ENCODE measurements at regions not wholly inside any gene's neighbourhood (a gene's known extent, or its start where the extent isn't known, plus 50 kb on each side); places are given as distances from the start of the nearest gene placed in this dataset.
"Not testable (repeated sequence)": the region's sequence is repeated elsewhere in the genome, so short reads cannot be mapped to it uniquely, and the experiment has no call there.

DNA sequence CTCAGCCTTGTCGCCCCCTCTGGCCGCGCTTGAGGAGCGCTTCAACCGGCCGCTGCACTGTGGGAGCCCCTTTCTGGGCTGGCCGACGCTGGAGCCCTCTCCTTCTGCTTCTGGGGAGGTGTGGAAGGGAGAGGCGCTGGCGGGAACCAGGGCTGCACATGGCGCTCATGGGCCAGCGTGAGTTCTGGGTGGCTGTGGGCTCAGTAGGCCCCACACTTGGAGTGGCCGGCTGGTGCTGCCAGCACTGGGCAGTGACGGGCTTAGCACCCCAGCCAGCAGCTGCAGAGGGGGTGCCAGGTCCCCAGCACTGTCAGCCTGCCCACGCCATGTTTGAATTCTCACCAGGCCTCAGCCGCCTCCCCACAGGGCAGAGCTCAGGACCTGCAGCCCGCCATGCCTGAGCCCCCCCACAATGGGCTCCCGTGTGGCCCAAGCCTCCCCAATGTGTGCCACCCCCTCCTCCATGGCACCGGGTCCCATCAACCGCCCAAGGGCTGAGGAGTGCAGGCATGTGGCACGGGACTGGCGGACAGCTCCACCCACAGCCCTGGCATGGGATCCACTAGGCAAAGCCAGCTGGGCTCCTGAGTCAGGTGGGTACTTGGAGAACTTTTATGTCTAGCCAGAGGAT, 615.2 kb downstream of the TRIML1 start:
- DNase-seq = no peak

DNA sequence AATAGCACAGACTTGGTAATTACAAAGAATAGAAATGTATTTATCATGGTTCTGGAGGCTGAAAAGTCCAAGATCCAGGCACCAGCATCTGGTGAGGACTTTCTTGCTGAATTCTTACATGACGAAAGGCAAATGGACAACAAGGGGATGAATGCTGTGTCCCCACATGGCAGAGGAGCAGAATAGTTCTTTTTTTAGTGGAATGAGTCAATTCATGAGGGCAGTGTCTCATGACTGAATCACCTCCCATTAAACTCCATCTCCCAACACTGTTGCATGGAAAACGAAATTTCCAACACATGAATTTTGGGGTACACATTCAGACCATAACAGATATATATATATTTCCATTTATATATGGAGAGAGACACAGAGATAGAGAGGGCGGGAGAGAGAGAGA, 628.3 kb downstream of the TRIML1 start:
- no peak for DNase-seq

- DNase-seq = no peak
Observed at GRCh38 chr4:188778905-188779304, 639.7 kb downstream of the TRIML1 start.

GRCh38 chr4:188779581-188779980, 640.3 kb downstream of the TRIML1 start:
- DNase-seq = no peak

- no peak for DNase-seq
Observed at GRCh38 chr4:188780028-188780427, 640.8 kb downstream of the TRIML1 start.

DNA sequence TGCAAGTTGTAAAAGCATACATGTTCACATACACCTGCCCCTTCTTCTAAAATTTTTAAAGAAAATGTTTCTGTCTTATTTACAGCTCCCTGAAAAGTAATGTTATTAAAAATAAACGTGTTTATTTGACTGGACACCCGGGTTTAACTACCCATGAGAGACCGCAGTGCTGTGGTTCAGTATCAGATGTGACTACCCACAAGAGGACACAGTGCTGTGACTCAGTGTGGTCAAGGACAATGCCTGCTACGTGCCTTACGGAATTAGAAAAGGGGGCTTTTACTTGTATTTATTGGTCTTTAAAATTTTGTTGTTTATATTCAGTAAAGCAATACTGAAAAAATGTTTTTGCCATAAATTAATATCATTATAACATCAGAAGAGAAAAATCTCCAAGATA, 641.4 kb downstream of the TRIML1 start:
- no peak for DNase-seq

- DNase-seq = no peak
Observed at GRCh38 chr4:188781655-188782054, 642.4 kb downstream of the TRIML1 start.

DNA sequence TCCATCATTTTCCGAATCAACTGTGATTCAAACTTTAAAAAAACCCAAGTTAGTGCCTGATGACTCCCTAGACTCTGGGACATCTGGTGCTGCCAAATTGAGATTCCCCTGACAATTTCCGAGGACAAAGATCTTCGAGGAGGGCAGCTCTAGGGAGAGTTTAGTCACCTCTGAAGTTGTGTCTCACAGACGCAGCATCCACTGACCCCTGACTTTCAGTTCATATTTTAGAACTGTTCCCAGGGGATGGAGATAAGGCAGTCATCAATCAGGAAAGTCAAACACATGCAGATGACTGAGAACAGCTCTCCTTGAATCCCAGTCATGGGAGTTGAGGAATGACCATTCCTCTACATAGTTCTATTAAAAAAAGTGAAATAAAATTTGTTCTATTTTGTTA, 643.9 kb downstream of the TRIML1 start:
- no peak for DNase-seq

DNA sequence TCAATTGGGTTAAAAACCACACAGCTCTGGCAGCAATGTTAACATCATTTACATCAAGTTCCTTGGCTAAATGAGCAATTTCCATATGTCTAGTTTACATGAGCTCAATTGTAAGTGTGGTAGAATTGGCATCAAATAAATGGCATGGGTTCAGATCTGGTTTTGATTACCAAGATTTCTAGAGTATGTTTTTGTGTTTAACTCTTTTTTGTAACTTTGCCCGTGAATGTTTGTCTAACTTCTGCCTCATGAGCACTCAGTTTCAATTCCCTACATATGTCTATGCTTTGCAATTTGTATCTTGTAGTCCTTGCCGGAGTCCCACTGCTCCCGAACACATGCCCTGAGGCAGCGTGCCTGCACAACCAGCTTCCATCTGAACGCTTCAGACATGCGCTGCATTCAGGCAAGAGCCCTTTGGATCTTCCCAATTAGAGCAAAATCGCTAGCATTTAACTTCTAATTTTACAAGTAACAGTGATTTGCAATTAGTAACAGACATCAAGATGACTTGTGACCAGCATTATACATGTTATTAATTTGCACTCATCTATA, 644.4 kb downstream of the TRIML1 start:
- DNase-seq = no peak

DNA sequence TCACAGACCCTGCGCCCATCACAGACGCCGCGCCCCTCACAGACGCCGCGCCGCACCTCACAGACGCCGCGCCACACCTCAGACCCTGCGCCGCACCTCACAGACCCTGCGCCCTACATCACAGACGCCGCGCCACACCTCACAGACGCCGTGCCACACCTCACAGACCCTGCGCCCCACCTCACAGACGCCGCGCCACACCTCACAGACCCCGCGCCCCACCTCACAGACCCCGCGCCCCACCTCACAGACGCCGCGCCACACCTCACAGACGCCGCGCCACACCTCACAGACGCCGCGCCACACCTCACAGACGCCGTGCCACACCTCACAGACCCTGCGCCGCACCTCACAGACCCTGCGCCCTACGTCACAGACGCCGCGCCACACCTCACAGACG, 657.4 kb downstream of the TRIML1 start:
- DNase-seq = not testable (repeated sequence)

- not testable (repeated sequence) for DNase-seq
Observed at GRCh38 chr4:188797011-188797410, 657.8 kb downstream of the TRIML1 start.

GRCh38 chr4:188804861-188805260, 665.6 kb downstream of the TRIML1 start:
- no peak for DNase-seq

DNA sequence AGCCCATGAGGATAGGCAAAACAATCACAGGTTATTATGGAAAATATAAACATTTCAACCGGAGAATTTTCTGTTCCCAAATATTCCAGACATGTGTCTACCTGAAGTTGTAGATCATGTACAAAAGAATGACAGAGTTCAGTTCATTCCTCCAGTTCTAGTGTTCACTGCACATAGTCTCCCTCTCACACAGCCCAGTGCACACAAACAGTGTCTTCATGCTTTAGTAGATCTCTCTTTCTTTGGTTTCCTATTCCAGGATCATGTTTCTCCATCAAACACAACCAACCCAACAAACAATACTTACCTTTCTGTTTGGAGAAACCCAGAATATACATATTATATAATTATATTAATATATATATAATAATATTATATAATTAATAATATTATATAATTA, 671.9 kb downstream of the TRIML1 start:
- no peak for DNase-seq

DNA sequence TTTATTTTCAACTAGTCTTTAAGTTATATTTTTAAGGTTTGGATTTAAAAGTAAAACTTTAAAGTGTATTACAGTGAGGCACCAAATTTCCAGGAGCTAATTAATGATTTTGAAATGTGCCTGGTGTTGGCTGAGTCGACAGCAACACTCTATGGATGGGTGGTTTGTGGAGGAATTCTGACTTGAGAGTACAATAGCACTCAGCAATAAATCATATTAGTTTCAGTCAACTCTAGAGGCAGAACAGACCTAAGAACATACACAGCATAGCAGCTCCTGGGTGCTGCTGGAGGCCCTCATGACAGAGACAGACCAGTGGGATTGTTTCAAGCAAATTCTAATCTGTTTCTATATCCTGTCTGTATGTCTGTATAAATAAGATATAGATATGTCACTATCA, 673.4 kb downstream of the TRIML1 start:
- DNase-seq = no peak

- DNase-seq = no peak
Observed at GRCh38 chr4:188818300-188818699, 679.1 kb downstream of the TRIML1 start.

DNA sequence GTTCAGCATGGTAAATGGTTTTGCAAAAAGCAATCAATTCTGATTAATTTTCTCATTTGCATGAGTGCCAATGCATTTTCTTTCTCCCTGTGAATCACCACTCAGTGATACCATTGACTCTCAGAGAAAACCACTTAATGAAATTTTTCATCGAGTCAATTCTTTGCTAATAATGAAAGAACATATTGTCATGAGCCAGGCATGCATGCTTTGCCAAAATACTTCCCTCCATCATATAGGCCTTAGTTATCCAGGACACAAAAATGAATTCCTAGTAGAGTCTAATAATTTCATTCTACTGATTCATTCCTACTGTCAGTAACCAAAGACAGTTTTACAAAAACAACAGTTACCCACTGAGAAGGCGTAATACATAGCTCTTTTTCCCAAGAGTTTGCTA, 680.0 kb downstream of the TRIML1 start:
- no peak for DNase-seq

DNA sequence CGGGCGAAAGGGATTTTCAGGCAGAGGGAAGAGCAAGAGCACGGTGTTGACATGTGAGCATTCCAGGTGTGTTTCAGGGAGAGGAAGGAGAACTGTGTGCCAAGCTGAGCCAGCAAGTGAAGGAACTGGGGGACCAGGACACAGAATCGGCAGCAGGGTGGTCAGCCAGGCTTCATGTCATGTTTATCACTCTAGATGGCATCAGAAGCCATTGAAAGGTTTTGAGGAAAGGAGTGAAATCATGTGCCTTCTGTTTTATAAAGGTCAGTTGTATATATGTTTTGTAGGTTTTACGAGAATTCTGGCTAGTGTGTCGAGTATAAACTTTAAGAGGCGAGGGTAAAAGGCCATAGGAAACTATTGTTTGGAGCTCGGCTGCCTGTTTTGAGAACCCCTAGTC, 682.3 kb downstream of the TRIML1 start:
- DNase-seq = no peak

DNA sequence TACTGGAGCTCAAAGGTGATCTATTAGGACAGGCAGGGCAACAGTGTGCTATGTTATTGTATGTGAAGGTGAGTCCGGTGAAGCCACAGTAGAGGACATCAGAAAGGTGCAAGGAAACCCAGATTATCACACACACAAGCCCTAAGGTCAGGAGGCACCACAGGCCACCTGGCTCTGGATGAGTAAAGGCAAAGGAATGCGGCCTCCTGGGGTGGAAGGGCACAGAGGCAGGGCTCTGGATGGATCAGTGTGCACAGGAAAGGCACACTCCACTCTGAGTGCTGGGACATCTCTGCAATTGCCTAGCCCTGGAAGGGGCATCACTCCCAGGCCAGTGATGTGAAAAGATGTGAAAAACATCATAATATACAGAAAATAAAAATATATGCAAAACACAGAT, 683.5 kb downstream of the TRIML1 start:
- no peak for DNase-seq

DNA sequence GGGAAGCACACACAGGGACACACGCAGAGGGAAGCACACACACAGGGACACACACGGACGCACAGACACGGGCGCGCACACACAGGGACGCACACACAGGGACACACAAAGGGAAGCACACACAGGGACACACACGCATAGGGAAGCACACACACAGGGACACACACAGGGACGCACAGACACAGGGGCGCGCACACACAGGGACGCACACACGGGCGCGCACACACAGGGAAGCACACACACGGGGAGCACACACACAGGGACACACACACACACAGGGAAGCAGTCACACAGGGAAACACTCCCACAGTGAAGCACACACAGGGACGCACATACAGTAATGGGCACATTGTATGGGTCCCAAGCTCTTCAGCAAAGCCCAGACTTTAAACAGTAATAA, 685.3 kb downstream of the TRIML1 start:
- no peak for DNase-seq

- DNase-seq = no peak
Observed at GRCh38 chr4:188826393-188826792, 687.2 kb downstream of the TRIML1 start.

- no peak for DNase-seq
Observed at GRCh38 chr4:188839704-188840103, 700.5 kb downstream of the TRIML1 start.

DNA sequence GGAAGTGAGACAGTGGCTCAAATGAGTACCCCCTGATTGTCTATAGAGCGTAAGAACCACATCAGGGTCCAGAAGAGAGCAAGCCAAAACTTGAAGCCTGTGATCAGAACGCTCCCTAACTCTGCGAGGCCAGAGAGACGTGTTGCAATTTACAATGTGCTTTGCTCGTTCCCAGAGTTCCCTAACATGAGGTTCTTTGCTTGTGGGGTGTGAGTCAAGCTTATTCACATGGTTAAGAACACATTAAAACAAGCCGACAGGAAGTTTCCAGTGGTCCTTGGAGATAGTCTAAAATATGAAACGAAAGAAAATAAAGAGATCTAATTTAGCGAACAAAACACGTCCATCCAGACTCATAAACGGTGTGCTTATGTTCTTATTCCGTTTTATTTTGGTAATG, 702.3 kb downstream of the TRIML1 start:
- no peak for DNase-seq

DNA sequence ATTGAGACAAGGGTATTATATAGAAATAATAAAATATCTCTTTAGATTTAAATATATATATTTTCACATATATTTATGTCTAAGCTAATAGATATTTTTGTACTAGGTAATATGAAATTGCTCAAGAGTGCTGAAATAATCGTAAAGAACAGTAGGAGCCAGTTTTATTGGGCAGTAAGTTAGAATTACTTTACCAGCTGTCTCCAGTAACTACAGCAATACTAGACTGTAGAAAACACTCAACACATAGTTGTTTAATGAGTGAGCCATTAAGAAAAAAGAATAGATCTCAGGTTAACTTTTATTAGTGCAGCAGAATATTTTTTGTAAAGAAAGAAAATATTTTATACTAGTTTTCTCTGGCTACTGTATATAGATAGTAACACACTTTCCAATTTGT, 715.2 kb downstream of the TRIML1 start:
- DNase-seq = no peak

DNA sequence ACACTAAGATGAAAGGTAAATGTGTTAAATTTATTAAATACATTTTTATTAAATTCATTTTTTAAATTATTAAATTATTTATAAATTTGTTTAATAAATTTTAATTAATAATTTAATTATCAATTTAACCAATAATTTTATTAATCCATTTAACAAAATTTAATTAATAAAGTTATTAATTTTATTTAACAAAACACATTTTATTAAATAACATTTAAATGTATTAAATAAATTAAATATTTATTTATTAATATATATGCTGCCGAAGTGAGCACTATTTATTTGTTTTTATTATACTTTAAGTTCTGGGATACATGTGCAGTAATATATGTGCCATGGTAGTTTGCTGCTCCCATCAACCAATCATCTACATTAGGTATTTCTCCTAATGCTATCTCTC, 719.5 kb downstream of the TRIML1 start:
- DNase-seq = no peak

- DNase-seq = no peak
Observed at GRCh38 chr4:188864741-188865140, 725.5 kb downstream of the TRIML1 start.
